Peyer's patch (tissue), 4 donors: ENCODE measurements at regions not wholly inside any gene's neighbourhood (a gene's known extent, or its start where the extent isn't known, plus 50 kb on each side); places are given as distances from the start of the nearest gene placed in this dataset.

Source experiments
- DNase-seq, 3 donors: peaks; one replicate each; pipeline ENCODE4 v3.0.0-alpha.2; 2017 to 2019
- H3K27ac ChIP-seq, 4 donors: fragments of 200-600 bp; sonication (generic); one replicate each; pipeline ENCODE4 v1.5.1; 2016 to 2019
- H3K27me3 ChIP-seq, 2 donors: fragments of 200-600 bp; sonication (generic); one replicate each; pipeline ENCODE4 v1.5.1; 2019
- H3K36me3 ChIP-seq, 3 donors: fragments of 200-600 bp; sonication (generic); one replicate each; pipeline ENCODE4 v1.5.1; 2016 to 2019
- H3K4me1 ChIP-seq, 4 donors: fragments of 200-600 bp; sonication (generic); one replicate each; pipeline ENCODE4 v1.5.1; 2016 to 2019
- H3K4me3 ChIP-seq, 4 donors: fragments of 200-600 bp; sonication (generic); 1 replicate in 3 of 4; 2 replicates in 1 of 4; pipeline ENCODE4 v1.5.1; 2016 to 2019; ENCODE audit warnings: mild to moderate bottlenecking in 1 of 4
- H3K9me3 ChIP-seq, 4 donors: fragments of 200-600 bp; sonication (generic); one replicate each; pipeline ENCODE4 v1.5.1; 2016 to 2019; ENCODE audit warnings: mild to moderate bottlenecking in 1 of 4
- CTCF ChIP-seq, 6 experiments: fragments of 450-650 bp in 4 of 6; fragments of 200-600 bp in 2 of 6; sonication (generic) in 1 of 6; IDR thresholded peaks; one replicate each; pipeline ENCODE4 v1.5.1; 2017 to 2019; ENCODE audit warnings: antibody characterized with exemption in 6 of 6, mild to moderate bottlenecking in 3 of 6, moderate library complexity in 1 of 6
- POLR2A ChIP-seq, 2 donors: fragments of 450-650 bp; IDR thresholded peaks; one replicate each; pipeline ENCODE4 v1.5.1; 2017; ENCODE audit warnings: antibody characterized with exemption in 2 of 2, mild to moderate bottlenecking in 2 of 2, moderate library complexity in 2 of 2

- Histone ChIP-seq H3K4me3 (no peak overlapping the region), H3K27me3 (no peaks in the 10 kb centered on the region), H3K36me3 (no peaks in the 10 kb centered on the region), H3K9me3 (peaks cover 0 to 4% (median 0%) of the 10 kb centered on the region in 4 donors), H3K4me1 (no peaks in the 10 kb centered on the region), H3K27ac (no peak overlapping the region)
- no peak for DNase-seq
- no peak for TF ChIP-seq CTCF (IDR thresholded peaks at IDR 0.05)
- TF ChIP-seq POLR2A (IDR thresholded peaks at IDR 0.05) = no peak
These were observed 1741.7 kb downstream of the TP53TG3F start for GRCh38 chr16:35201151-35201550.

- H3K9me3 ChIP-seq = peaks cover 0 to 10% (median 0%) of the 10 kb centered on the region in 4 donors
These were observed 1744.2 kb downstream of the TP53TG3F start for GRCh38 chr16:35203636-35204035.

GRCh38 chr16:35207059-35207999 is 1747.9 kb downstream of the TP53TG3F start:
- Histone ChIP-seq H3K9me3 (peaks cover 0 to 16% (median 0%) of the 10 kb centered on the region in 4 donors), H3K36me3 (no peaks in the 10 kb centered on the region), H3K27ac (no peak overlapping the region), H3K4me1 (no peaks in the 10 kb centered on the region), H3K27me3 (no peaks in the 10 kb centered on the region), H3K4me3 (no peak overlapping the region)
- DNase-seq = no peak
- TF ChIP-seq CTCF (IDR thresholded peaks at IDR 0.05) (no peak), POLR2A (IDR thresholded peaks at IDR 0.05) (no peak)

More at GRCh38 chr16:35203636-35204035, 1744.2 kb downstream of the TP53TG3F start:
- no peak for DNase-seq
- no peak overlapping the region for H3K27ac ChIP-seq
- H3K4me1 ChIP-seq = no peaks in the 10 kb centered on the region
- TF ChIP-seq CTCF (IDR thresholded peaks at IDR 0.05) (no peak), POLR2A (IDR thresholded peaks at IDR 0.05) (no peak)
- H3K4me3 ChIP-seq = no peak overlapping the region
- no peaks in the 10 kb centered on the region for H3K27me3 ChIP-seq
- no peaks in the 10 kb centered on the region for H3K36me3 ChIP-seq

GRCh38 chr16:35208001-35208935 is 1748.9 kb downstream of the TP53TG3F start:
- H3K27me3 ChIP-seq = no peaks in the 10 kb centered on the region
- H3K36me3 ChIP-seq = no peaks in the 10 kb centered on the region
- no peaks in the 10 kb centered on the region for H3K4me1 ChIP-seq
- TF ChIP-seq CTCF (IDR thresholded peaks at IDR 0.05) (no peak), POLR2A (IDR thresholded peaks at IDR 0.05) (no peak)
- H3K4me3 ChIP-seq = no peak overlapping the region
- DNase-seq = no peak
- peaks cover 0 to 16% (median 0%) of the 10 kb centered on the region in 4 donors for H3K9me3 ChIP-seq
- H3K27ac ChIP-seq = no peak overlapping the region

GRCh38 chr16:35210681-35211433 is 1751.4 kb downstream of the TP53TG3F start:
- Histone ChIP-seq H3K4me1 (no peaks in the 10 kb centered on the region), H3K9me3 (peaks cover 0 to 11% (median 0%) of the 10 kb centered on the region in 4 donors), H3K36me3 (no peaks in the 10 kb centered on the region), H3K27ac (no peak overlapping the region), H3K4me3 (no peak overlapping the region), H3K27me3 (no peaks in the 10 kb centered on the region)
- no peak for TF ChIP-seq POLR2A (IDR thresholded peaks at IDR 0.05)
- TF ChIP-seq CTCF (IDR thresholded peaks at IDR 0.05) = no peak
- no peak for DNase-seq
